Lower lobe of right lung (tissue), 2 donors: ENCODE measurements at regions not wholly inside any gene's neighbourhood (a gene's known extent, or its start where the extent isn't known, plus 50 kb on each side); places are given as distances from the start of the nearest gene placed in this dataset.
A peak's percentile ranks its signal among the peaks of the same experiment; 100 is the strongest.

ENCODE experiments used
- ATAC-seq, 2 donors: fragments of 200-7000 bp; cut with Tn5 transposase; one replicate each; pipeline ENCODE4 v1.9.1; 2020 to 2022; ENCODE audit warnings: mild to moderate bottlenecking in 2 of 2, moderate library complexity in 2 of 2
- DNase-seq: peaks from one replicate; pipeline ENCODE4 v3.0.0-alpha.2; 2020
- H3K27ac ChIP-seq: fragments of 200-600 bp; one replicate; pipeline ENCODE4 v1.8.0; 2022
- H3K27me3 ChIP-seq: fragments of 200-600 bp; one replicate; pipeline ENCODE4 v1.8.0; 2022; ENCODE audit warnings: low read depth
- H3K36me3 ChIP-seq: fragments of 200-600 bp; one replicate; pipeline ENCODE4 v1.8.0; 2022; ENCODE audit warnings: mild to moderate bottlenecking
- H3K4me1 ChIP-seq: fragments of 200-600 bp; one replicate; pipeline ENCODE4 v1.8.0; 2022
- H3K4me3 ChIP-seq: fragments of 200-600 bp; one replicate; pipeline ENCODE4 v1.8.0; 2022; ENCODE audit warnings: mild to moderate bottlenecking
- H3K9me3 ChIP-seq: fragments of 200-600 bp; one replicate; pipeline ENCODE4 v1.8.0; 2022
- CTCF ChIP-seq: fragments of 200-600 bp; IDR thresholded peaks from one replicate; pipeline ENCODE4 v1.8.0; 2022; ENCODE audit warnings: antibody characterized with exemption, mild to moderate bottlenecking
- intact Hi-C: fragments of 100-400 bp; cut with DNase I; formaldehyde crosslinking; loops from one replicate; pipeline ENCODE4 v1.11.0; 2022
- donor health status: DM: no; HTN: yes; CAD: no; lungs with severe emphysema.

GRCh38 chr9:99358668-99359067 is 136.6 kb downstream of the SEC61B start:
- H3K27ac ChIP-seq = no peak overlapping the region
- ATAC-seq (no peak), DNase-seq (no peak)
- H3K4me3 ChIP-seq = no peak overlapping the region
- peaks cover 7% of the 10 kb centered on the region for H3K27me3 ChIP-seq
- no peaks in the 10 kb centered on the region for H3K9me3 ChIP-seq
- intact Hi-C loops = no loop called here
- TF ChIP-seq CTCF = no peak
- H3K4me1 ChIP-seq = peaks cover 5% of the 10 kb centered on the region
- no peaks in the 10 kb centered on the region for H3K36me3 ChIP-seq

- no peak overlapping the region for H3K27ac ChIP-seq
Measured at GRCh38 chr9:99359336-99359735, 137.3 kb downstream of the SEC61B start.

GRCh38 chr9:99360026-99360425 is 137.9 kb downstream of the SEC61B start:
- TF ChIP-seq CTCF = no peak
- H3K27me3 ChIP-seq = peaks cover 7% of the 10 kb centered on the region
- ATAC-seq = no peak

More at GRCh38 chr9:99359336-99359735, 137.3 kb downstream of the SEC61B start:
- Histone ChIP-seq H3K27me3 (peaks cover 7% of the 10 kb centered on the region), H3K36me3 (no peaks in the 10 kb centered on the region), H3K4me1 (no peaks in the 10 kb centered on the region), H3K4me3 (no peak overlapping the region), H3K9me3 (no peaks in the 10 kb centered on the region)
- no peak for TF ChIP-seq CTCF
- intact Hi-C loops = no loop called here
- DNase-seq = no peak
- ATAC-seq = no peak

GRCh38 chr9:99361817-99362216 is 139.7 kb downstream of the SEC61B start:
- Histone ChIP-seq H3K9me3 (no peaks in the 10 kb centered on the region), H3K27ac (no peak overlapping the region), H3K4me1 (no peaks in the 10 kb centered on the region), H3K36me3 (no peaks in the 10 kb centered on the region), H3K27me3 (peaks cover 8% of the 10 kb centered on the region), H3K4me3 (no peak overlapping the region)
- TF ChIP-seq CTCF = no peak
- ATAC-seq (peak; percentile 45 to 63), DNase-seq (no peak)
- intact Hi-C loops = no loop called here

More at GRCh38 chr9:99360026-99360425, 137.9 kb downstream of the SEC61B start:
- DNase-seq = no peak
- no peak overlapping the region for H3K27ac ChIP-seq
- intact Hi-C loops = no loop called here
- no peaks in the 10 kb centered on the region for H3K4me1 ChIP-seq
- H3K9me3 ChIP-seq = no peaks in the 10 kb centered on the region
- no peak overlapping the region for H3K4me3 ChIP-seq
- no peaks in the 10 kb centered on the region for H3K36me3 ChIP-seq

GRCh38 chr9:99362321-99362720 is 140.2 kb downstream of the SEC61B start:
- Histone ChIP-seq H3K4me3 (no peak overlapping the region), H3K36me3 (no peaks in the 10 kb centered on the region), H3K27ac (no peak overlapping the region), H3K9me3 (no peaks in the 10 kb centered on the region), H3K27me3 (peaks cover 8% of the 10 kb centered on the region), H3K4me1 (no peaks in the 10 kb centered on the region)
- no peak for TF ChIP-seq CTCF
- intact Hi-C loops = no loop called here
- no peak for DNase-seq
- no peak for ATAC-seq

- TF ChIP-seq CTCF = no peak
- ATAC-seq = no peak
- intact Hi-C loops = no loop called here
Measured at GRCh38 chr9:99363509-99363908, 141.4 kb downstream of the SEC61B start.

More at GRCh38 chr9:99363509-99363908, 141.4 kb downstream of the SEC61B start:
- H3K4me3 ChIP-seq = no peak overlapping the region
- peaks cover 8% of the 10 kb centered on the region for H3K27me3 ChIP-seq
- no peaks in the 10 kb centered on the region for H3K9me3 ChIP-seq
- H3K4me1 ChIP-seq = peaks cover 6% of the 10 kb centered on the region
- H3K27ac ChIP-seq = no peak overlapping the region
- no peaks in the 10 kb centered on the region for H3K36me3 ChIP-seq
- no peak for DNase-seq
